DND-41 (cell line): ENCODE measurements at regions not wholly inside any gene's neighbourhood (a gene's known extent, or its start where the extent isn't known, plus 50 kb on each side); places are given as distances from the start of the nearest gene placed in this dataset.

Source experiments
- ATAC-seq: fragments of 200-7000 bp; cut with Tn5 transposase; 3 replicates; pipeline ENCODE4 v1.9.1; 2021; ENCODE audit warnings: low read depth; ENCODE audit not compliant: insufficient read depth
- DNase-seq: peaks from one replicate; pipeline ENCODE4 v3.0.0-alpha.2; 2020
- H2AFZ ChIP-seq: 2 replicates; pipeline ENCODE4 v1.6.0; 2012; ENCODE audit warnings: low read depth, low read length
- H3K27ac ChIP-seq: 2 replicates; pipeline ENCODE4 v1.5.1; 2012; ENCODE audit warnings: low read length, inconsistent platforms
- H3K27me3 ChIP-seq: fragments of 200-600 bp; sonication (generic); 2 replicates; pipeline ENCODE4 v1.6.0; 2012; ENCODE audit warnings: low read length, mild to moderate bottlenecking, inconsistent platforms; ENCODE audit not compliant: insufficient read depth, poor library complexity
- H3K36me3 ChIP-seq: 2 replicates; pipeline ENCODE4 v1.5.1; 2012; ENCODE audit warnings: low read length, inconsistent platforms; ENCODE audit not compliant: insufficient read depth
- H3K4me1 ChIP-seq: 2 replicates; pipeline ENCODE4 v1.5.1; 2012; ENCODE audit warnings: mild to moderate bottlenecking, low read length; ENCODE audit not compliant: insufficient read depth
- H3K4me2 ChIP-seq: 2 replicates; pipeline ENCODE4 v1.6.0; 2012; ENCODE audit warnings: mild to moderate bottlenecking, moderate library complexity, low read length, inconsistent platforms; ENCODE audit not compliant: insufficient read depth
- H3K4me3 ChIP-seq, 2 experiments: fragments of 200-600 bp in 1 of 2; shearing (Covaris generic) in 1 of 2; 2 replicates each; pipeline ENCODE4 v1.5.1; 2012 to 2016; ENCODE audit warnings: inconsistent platforms in 2 of 2, low read length in 2 of 2, mild to moderate bottlenecking in 2 of 2, low read depth in 1 of 2, moderate library complexity in 1 of 2
- H3K79me2 ChIP-seq: 2 replicates; pipeline ENCODE4 v1.6.0; 2012; ENCODE audit warnings: low read length, inconsistent platforms; ENCODE audit not compliant: insufficient read depth
- H3K9ac ChIP-seq: 2 replicates; pipeline ENCODE4 v1.6.0; 2012; ENCODE audit warnings: low read depth, mild to moderate bottlenecking, inconsistent platforms, low read length, moderate library complexity
- H3K9me3 ChIP-seq: 2 replicates; pipeline ENCODE4 v1.5.1; 2012; ENCODE audit warnings: low read length, moderate library complexity, mild to moderate bottlenecking, inconsistent platforms; ENCODE audit not compliant: insufficient read depth, severe bottlenecking
- H4K20me1 ChIP-seq: 2 replicates; pipeline ENCODE4 v1.6.0; 2012; ENCODE audit warnings: low read length; ENCODE audit not compliant: insufficient read depth
- CTCF ChIP-seq: IDR thresholded peaks from 2 replicates; pipeline ENCODE4 v1.5.1; 2012; ENCODE audit warnings: borderline replicate concordance, low read length, moderate library complexity, mild to moderate bottlenecking; ENCODE audit not compliant: poor library complexity, severe bottlenecking; ENCODE audit errors: extremely low read depth
- EZH2 ChIP-seq: IDR thresholded peaks from 3 replicates; pipeline ENCODE4 v1.6.1; 2012; ENCODE audit warnings: borderline replicate concordance, low read depth, mild to moderate bottlenecking, moderate library complexity, low read length, inconsistent platforms; ENCODE audit not compliant: severe bottlenecking

- DNase-seq, result no peak
- Histone ChIP-seq H3K4me2 (no peak overlapping the region), H3K4me1 (no peaks in the 10 kb centered on the region), H3K27ac (no peak overlapping the region), H3K36me3 (no peaks in the 10 kb centered on the region), H3K9ac (no peak overlapping the region), H3K9me3 (no peaks in the 10 kb centered on the region), H4K20me1 (no peaks in the 10 kb centered on the region), H3K79me2 (no peaks in the 10 kb centered on the region), H3K4me3 (no peak overlapping the region), H3K27me3 (no peaks in the 10 kb centered on the region), H2AFZ (no peak overlapping the region)
- TF ChIP-seq CTCF, result no peak
- TF ChIP-seq EZH2, result no peak
- ATAC-seq, result no peak
Observed at GRCh38 chrX:117707948-117708743, 408.5 kb downstream of the KLHL13 start.

- no peak overlapping the region for H2AFZ ChIP-seq
- no peaks in the 10 kb centered on the region for H4K20me1 ChIP-seq
- DNase-seq (no peak), ATAC-seq (no peak)
- no peak overlapping the region for H3K27ac ChIP-seq
- no peak overlapping the region for H3K9ac ChIP-seq
- no peaks in the 10 kb centered on the region for H3K79me2 ChIP-seq
- no peaks in the 10 kb centered on the region for H3K27me3 ChIP-seq
- H3K9me3 ChIP-seq, result no peaks in the 10 kb centered on the region
- no peaks in the 10 kb centered on the region for H3K36me3 ChIP-seq
- no peak overlapping the region for H3K4me3 ChIP-seq
- TF ChIP-seq CTCF, result no peak
- no peaks in the 10 kb centered on the region for H3K4me1 ChIP-seq
- H3K4me2 ChIP-seq, result no peak overlapping the region
Observed at GRCh38 chrX:117701050-117701449, 415.6 kb downstream of the KLHL13 start.

GRCh38 chrX:117689956-117690355 lies 426.7 kb downstream of the KLHL13 start:
- H4K20me1 ChIP-seq, result no peaks in the 10 kb centered on the region
- no peaks in the 10 kb centered on the region for H3K27me3 ChIP-seq
- H3K4me1 ChIP-seq, result no peaks in the 10 kb centered on the region
- TF ChIP-seq EZH2 (no peak), CTCF (no peak)
- ATAC-seq (no peak), DNase-seq (no peak)
- no peak overlapping the region for H3K4me3 ChIP-seq
- H3K4me2 ChIP-seq, result no peak overlapping the region
- H3K79me2 ChIP-seq, result no peaks in the 10 kb centered on the region
- no peak overlapping the region for H2AFZ ChIP-seq
- no peak overlapping the region for H3K9ac ChIP-seq
- H3K9me3 ChIP-seq, result no peaks in the 10 kb centered on the region
- H3K27ac ChIP-seq, result no peak overlapping the region
- no peaks in the 10 kb centered on the region for H3K36me3 ChIP-seq

GRCh38 chrX:117680286-117680685 lies 436.3 kb downstream of the KLHL13 start:
- Histone ChIP-seq H3K27ac (no peak overlapping the region), H3K79me2 (no peaks in the 10 kb centered on the region), H3K9me3 (no peaks in the 10 kb centered on the region), H3K4me1 (no peaks in the 10 kb centered on the region), H3K36me3 (no peaks in the 10 kb centered on the region), H3K4me2 (no peak overlapping the region), H4K20me1 (no peaks in the 10 kb centered on the region), H3K4me3 (no peak overlapping the region), H2AFZ (no peak overlapping the region), H3K9ac (no peak overlapping the region), H3K27me3 (no peaks in the 10 kb centered on the region)
- ATAC-seq, result no peak
- DNase-seq, result no peak
- TF ChIP-seq CTCF (no peak), EZH2 (no peak)
